ENCODE measurements at regions not wholly inside any gene's neighbourhood (a gene's known extent, or its start where the extent isn't known, plus 50 kb on each side); places are given as distances from the start of the nearest gene placed in this dataset.
"Not testable (repeated sequence)": the region's sequence is repeated elsewhere in the genome, so short reads cannot be mapped to it uniquely, and the experiment has no call there.

GRCh38 chr5:148880197-148880596, 53.8 kb downstream of the ADRB2 start:
- no peak for DNase-seq

- DNase-seq: no peak
These were observed 54.3 kb downstream of the ADRB2 start for GRCh38 chr5:148880696-148881095.

DNA sequence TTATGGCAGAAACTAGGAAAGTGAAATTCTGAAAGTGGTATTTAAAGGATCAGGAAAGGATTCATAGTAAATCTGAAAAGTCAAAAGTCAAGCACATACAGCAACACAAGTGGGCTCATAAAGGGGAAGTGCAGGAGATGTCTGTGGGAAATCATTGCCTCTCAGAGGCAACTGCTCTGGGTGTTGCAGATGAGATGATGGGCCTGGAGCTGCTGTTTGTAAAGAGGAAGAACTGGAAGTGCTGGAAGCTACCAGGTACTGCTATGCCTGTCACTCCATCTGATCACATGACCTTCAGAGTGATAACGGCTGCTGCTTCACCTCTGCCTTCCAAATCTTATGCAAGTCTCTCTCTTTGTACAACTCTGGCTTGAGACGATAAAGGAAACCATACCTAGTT, 55.9 kb downstream of the ADRB2 start:
- no peak for DNase-seq

DNA sequence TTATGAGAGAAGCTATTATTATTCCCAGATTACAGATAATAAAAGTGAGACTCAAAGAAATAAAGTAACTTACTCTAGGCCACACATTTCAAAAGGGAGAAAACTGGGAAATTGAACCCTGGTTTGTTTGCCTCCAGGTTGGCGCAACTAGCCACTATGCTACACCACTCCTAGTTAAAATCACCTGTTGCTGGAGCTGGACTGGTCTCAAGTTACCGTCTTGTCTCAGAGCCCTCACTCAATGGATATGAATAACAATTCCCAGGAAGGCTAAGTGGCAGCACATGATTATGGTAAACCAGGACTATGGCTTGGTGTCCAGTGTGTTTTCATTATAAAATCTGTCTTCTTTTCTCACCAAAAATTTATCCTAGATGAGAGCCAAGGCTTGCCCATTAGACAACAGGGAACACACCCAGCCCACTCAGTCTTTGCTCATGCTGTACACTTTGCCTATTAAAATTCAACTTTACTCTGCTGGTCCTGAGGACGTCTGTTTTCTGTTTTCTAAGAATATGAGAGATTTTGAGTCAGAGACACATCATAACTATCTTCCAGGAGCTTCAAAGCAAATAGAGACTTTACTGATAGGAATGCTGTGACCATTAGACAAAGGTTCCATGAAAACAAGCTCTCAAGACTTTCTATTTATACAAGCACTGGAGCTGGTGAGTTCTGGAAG, 58.1 kb downstream of the ADRB2 start:
- DNase-seq: no peak

DNA sequence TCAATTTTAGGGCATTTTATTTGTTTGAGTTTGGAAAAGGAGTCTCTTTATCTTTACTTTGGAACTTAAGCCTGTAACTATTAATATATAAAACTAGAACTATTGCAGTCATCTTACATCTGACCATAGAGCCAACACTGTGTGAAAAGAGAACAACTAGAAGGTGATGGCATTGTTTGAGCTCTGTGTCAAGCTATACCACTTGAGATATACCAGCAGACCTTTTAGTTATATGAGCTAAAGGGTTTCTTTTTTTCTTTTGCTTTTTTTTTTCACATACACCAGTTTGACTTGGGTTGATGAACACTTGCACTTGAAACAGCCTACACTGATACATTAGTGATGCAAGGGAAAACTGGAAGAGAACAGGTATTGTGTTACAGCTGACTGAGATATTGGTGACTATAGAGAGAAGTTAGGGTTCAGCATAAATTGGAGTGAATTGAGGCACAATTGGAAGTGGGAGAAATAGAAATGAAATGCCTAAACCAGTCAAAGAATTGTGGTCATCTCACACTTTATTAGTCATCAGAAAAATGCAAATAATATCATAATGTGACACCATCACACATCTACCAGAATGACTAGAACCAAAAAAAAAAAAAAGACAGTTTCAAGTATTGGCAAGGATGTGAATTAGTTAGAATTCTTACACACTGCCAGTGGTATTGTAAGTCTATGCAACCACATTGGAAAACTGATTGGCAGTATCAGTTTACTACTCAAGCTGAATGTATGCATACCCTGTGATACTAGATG, 60.9 kb downstream of the ADRB2 start:
- DNase-seq: no peak

DNA sequence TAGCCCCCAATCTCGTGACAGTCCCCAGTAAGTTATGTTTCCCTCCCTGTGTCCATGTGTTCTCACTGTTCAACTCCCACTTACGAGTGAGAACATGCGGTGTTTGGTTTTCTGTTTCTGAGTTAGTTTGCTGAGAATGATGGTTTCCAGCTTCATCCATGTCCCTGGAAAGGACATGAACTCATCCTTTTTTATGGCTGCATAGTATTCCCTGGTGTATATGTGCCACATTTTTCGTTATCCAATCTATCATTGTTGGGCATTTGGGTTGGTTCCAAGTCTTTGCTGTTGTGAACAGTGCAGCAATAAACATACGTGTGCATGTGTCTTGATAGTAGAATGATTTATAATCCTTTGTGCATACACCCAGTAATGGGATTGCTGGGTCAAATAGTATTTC, 63.5 kb downstream of the ADRB2 start:
- DNase-seq: not testable (repeated sequence)

- DNase-seq: not testable (repeated sequence)
These were observed 69.0 kb downstream of the ADRB2 start for GRCh38 chr5:148895441-148895840.

DNA sequence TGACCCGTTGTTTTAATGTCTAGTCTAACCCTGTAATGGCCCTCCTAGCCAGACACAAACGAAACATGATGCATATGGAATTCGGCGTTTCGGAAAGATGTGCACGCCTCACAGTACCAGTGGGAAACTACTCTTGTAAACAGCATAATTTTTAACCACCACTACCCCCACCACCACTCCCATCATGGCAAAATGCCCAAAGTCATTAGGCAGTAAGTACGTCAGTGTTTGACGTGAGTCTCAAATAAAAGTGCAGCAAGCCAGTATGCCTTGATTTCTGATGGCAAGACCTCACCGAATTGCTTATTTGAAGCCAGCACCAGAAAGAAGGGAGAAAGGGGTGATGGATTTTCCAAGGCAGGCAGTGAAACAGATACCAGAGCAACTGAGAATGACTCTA, 71.4 kb downstream of the ADRB2 start:
- no peak for DNase-seq

- DNase-seq: no peak
These were observed 72.1 kb downstream of the ADRB2 start for GRCh38 chr5:148898413-148899075.

DNA sequence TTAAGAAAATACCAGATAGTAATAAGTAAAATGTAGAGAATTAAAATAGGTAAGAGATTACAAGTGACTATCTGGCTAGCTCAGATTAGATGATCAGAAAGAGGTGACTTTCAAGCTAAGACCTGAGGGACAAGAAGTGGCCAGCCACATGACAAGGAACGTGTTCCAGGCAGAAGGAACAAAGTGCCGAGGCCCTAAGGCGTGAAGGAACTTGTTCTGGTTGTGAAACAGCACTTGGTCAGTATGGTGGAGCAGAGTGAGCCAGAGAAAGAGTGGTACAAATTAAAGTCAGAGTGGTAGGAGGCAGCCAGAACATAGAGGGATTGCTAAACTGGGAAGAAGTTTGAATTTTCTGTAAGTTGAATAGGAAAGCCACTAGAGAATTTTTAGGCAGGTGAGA, 73.6 kb downstream of the ADRB2 start:
- DNase-seq: no peak

DNA sequence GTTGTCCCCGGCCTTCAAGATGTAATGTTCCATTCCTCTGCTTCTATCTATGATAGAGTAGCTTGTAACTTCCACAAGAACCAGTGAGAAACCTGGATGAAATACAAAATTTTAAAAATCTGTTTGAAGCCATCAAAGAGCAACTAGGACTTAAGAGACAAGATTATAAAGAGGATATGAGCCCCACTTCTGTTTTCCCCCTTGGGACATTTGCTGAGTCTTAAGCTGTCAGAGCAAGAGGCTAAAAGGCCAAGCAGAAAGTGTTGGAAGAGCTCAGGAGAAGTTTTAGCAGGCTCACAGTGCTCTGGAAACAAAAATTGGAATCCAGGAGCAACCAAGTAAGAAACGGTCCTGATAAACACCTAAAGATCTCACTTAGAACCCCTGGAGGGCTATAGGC, 76.1 kb downstream of the ADRB2 start:
- DNase-seq: no peak

- no peak for DNase-seq
These were observed 77.2 kb downstream of the ADRB2 start for GRCh38 chr5:148903587-148903986.

- peak; percentile 73 to 94 for DNase-seq
These were observed 78.0 kb downstream of the ADRB2 start for GRCh38 chr5:148904440-148904839.

DNA sequence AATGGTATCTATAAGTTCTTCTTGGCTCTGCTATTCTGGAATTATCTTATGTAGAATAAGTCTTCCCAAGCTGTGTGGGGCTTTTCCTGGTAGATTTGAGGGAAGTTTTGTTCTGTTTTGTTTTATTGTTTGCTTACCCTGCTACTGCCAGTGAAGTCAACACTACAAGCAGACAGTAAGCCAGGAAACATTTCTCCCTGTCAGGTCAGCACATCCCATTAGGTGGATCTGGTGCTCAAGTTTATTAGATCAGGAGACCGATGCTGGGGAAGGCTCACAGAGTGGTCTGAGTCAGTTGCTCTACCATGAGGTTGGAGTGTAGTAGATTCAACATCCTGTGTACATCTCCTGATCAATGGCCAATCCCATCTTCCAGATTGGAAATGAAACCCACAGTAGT, 79.1 kb downstream of the ADRB2 start:
- DNase-seq: no peak

GRCh38 chr5:148906968-148907367, 80.6 kb downstream of the ADRB2 start:
- no peak for DNase-seq

DNA sequence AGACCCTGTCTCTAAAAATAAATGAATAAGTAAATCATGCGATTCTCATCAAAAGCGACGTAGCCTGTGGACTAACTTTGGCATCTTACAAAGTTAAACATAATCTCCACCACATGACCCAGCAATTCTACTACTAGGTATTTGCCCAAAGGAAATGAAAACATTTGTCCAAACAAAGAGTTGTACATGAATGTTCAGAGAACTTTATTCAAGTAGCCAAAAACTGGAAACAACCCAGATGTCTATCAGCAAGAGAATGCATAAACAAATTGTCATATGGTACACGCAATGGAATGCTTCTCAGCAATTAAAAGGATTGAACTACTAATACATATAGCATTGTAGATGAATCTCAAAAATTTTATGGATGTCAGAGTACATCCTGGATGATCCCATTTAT, 82.6 kb downstream of the ADRB2 start:
- no peak for DNase-seq

GRCh38 chr5:148909766-148910165, 83.4 kb downstream of the ADRB2 start:
- no peak for DNase-seq

DNA sequence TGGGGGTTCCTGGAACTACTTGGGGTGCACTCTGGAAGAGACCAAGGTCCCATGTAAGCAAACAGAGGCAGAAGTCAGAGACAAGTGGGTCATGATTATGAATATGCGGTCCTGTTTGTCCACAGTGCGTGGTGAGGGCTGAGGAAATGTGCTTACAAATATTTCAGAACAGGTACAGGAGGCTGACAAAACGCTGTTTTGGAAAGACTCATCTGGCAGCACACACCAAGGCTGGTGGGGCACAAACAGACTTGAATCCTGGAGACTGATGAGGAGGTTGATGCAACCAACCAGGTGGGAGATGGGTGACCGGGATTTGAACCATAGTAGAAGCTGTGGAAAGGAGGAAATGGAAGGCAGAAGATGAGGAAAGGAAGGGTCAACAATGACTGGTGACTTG, 83.8 kb downstream of the ADRB2 start:
- DNase-seq: no peak

- DNase-seq: no peak
These were observed 84.4 kb downstream of the ADRB2 start for GRCh38 chr5:148910686-148911361.

GRCh38 chr5:148911386-148911785, 85.0 kb downstream of the ADRB2 start:
- no peak for DNase-seq

- no peak for DNase-seq
These were observed 85.7 kb downstream of the ADRB2 start for GRCh38 chr5:148912146-148912545.

- no peak for DNase-seq
These were observed 86.4 kb downstream of the ADRB2 start for GRCh38 chr5:148912714-148913398.

- DNase-seq: no peak
These were observed 87.1 kb downstream of the ADRB2 start for GRCh38 chr5:148913493-148913892.
